Medulla oblongata (tissue), 1 donor: ENCODE measurements at regions not wholly inside any gene's neighbourhood (a gene's known extent, or its start where the extent isn't known, plus 50 kb on each side); places are given as distances from the start of the nearest gene placed in this dataset.

Experiments used
- DNase-seq: peaks from one replicate; pipeline ENCODE4 v3.0.0-alpha.2; 2015; ENCODE audit errors: extremely low spot score

DNA sequence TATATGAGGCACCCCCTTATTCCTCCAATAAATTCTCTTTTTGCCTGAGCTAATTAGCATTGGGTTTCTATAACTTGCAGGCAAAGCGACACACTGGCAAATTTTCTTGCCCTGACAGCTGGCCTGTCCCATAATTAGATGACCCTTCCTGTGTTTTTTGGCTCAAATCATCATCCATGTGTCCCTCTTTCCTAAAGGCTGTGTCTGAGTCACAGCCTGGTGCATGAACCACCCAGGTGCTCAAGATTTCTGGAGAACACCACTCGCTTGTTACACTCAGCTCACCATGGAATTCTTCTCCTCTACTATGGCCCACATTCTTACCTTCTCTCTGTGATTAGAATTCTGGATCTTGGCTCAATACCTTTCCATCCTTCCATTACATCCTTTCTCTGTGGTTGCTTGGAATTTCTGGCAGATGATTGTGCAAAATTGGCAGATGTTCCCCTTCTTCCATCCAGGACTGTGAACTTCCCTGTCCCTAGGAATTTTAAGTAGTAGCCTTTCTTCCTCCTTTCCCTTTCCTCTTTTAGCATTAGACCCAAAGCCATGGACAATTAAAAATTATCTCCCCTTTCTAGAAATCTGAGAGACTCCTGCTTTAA lies 116.0 kb upstream of the ANKRD1 start:
- no peak for DNase-seq

- no peak for DNase-seq
These were observed 118.1 kb upstream of the ANKRD1 start for GRCh38 chr10:91038971-91039370.

GRCh38 chr10:91040343-91040742 lies 119.5 kb upstream of the ANKRD1 start:
- no peak for DNase-seq

DNA sequence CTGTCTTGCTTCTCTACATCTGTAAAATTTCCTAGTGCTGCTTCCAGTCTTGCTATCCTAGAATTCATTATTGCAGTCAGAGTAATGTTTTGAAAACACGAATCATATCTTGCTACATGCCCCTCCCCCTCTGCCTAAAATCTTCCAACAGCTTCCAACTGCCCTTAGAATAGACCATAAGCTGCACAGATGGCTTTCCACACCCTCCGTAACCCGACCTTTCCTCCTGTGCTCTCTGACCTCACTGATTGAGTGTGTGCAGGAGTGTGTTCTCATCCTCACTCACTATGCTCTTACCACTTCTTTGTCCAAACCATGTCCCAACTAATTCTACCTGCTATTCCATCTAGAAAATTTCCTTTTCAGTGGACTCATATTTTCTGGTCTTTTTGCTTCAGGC lies 121.2 kb upstream of the ANKRD1 start:
- DNase-seq = no peak

- peak; percentile 55 for DNase-seq
These were observed 122.5 kb upstream of the ANKRD1 start for GRCh38 chr10:91043173-91043910.

GRCh38 chr10:91046869-91047268 lies 126.0 kb upstream of the ANKRD1 start:
- no peak for DNase-seq

GRCh38 chr10:91048380-91048779 lies 127.5 kb upstream of the ANKRD1 start:
- DNase-seq = no peak

DNA sequence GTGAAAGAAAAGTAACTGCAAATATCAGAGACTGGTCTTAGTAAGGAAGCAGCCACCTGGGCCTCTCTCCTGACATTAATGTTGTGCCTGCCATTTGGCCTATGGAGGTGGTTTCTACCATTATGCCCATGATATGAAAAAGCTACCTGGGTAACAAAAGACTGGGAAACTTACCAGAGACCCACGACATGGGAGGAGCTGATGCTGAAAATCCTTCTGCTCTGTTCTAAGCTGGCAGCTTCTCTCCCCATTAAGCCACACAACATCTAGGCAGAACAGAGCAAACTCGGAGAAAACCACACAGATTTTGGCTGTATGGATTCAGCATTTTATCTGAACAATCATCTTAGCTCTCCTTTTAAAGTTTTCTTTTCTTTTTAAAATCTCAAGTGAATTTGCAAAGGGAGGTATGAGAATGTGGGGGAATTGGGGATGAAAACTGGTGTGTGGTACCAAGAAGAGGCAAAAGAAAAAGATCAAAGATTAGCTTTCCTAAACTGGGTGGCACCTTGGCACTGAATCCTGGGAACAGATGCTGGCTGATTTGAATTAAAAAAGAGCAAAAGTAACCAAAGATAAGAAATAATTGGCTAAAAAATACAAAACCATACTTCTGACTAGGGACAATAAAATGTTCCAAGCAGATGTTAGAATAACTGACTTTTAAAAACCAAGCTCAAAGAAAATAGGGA lies 128.6 kb upstream of the ANKRD1 start:
- DNase-seq = no peak

GRCh38 chr10:91049988-91050360 lies 129.1 kb upstream of the ANKRD1 start:
- no peak for DNase-seq

DNA sequence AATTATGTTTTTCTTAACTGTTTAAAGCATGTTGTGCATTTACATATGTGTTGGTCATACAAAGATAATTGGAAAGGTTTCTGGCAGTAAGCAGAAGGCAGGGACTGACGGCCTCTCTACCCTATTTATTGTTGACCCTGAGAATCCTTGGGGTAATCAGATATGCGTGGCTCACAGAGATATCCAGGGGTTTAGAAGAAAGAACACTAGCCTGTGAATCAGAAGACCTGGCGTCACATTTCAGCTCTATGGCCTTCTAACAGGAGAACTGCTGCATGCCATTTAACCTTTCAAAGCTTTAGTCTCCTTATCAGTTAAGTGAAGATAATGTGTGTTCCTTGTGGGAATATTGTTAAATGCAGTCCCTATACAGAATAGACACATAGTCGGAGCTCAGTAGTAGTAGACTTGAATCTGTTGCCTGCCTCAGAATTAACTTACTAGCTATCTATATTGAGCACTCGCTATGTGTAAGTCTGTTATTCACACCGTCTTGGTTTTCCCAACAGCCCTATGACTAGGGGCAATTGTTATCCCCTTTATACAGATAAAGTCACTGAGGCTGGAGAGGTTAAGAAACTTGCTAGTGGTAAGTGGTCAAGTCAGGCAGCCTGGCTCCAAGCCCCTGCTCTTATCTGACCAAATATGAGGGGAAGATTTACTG lies 129.6 kb upstream of the ANKRD1 start:
- no peak for DNase-seq

DNA sequence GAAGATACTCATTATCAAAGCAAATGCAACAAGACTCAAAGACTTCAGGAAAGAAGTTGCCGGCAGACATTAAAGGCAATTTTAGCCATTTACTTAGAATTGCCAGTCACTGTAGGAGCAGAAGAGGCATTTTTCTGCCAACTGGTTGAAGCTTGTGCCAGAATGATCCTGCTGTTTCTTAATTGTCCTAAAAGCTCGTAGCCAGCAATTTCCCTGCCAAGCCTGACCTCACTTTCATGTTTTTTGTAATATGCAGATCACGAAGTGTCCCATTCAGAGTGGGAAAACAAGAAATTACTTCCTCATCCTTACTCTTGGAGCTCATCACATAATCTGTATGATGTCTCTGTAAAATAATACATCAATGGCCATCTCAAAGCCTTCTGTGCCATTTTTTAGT lies 130.9 kb upstream of the ANKRD1 start:
- DNase-seq = peak; percentile 84

DNA sequence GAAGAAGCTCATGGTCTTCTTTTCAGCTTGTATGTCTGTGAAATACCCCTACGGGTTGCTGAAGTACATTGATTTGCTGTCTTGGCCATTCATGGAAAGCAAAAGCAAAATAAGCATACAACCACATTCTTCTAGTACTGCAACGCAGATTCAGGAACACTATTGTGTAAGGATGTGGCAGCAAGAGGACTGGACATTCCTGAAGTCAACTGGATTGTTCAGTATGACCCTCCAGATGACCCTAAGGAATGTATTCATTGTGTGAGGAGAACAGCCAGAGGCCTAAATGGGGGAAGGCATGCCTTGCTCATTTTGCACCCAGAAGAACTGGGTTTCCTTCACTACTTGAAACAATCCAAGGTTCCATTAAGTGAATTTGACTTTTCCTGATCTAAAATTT lies 133.4 kb upstream of the ANKRD1 start:
- DNase-seq = no peak

DNA sequence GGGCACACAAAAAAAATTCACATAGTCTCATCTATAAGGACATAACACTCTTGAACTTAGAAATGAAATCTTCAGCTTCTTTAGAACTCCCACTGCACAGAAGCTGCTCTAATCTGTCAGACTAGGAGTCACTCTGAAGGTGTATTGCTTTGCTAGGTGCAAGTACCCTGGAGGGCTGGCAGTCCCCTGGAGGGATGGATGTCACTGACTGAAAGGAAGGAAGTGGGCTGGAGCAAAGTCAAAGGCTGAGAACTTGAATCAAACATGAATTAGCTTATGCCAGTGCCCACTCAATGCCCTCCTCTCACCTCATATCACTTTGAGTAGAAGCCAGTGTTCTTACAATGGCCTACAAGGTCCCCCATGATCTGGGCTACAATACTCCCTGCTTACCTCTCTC lies 140.3 kb upstream of the ANKRD1 start:
- DNase-seq = no peak

- DNase-seq = no peak
These were observed 140.7 kb upstream of the ANKRD1 start for GRCh38 chr10:91061608-91062007.

- no peak for DNase-seq
These were observed 141.2 kb upstream of the ANKRD1 start for GRCh38 chr10:91062091-91062490.

- DNase-seq = no peak
These were observed 148.7 kb upstream of the PCGF5 start for GRCh38 chr10:91071786-91072185.

DNA sequence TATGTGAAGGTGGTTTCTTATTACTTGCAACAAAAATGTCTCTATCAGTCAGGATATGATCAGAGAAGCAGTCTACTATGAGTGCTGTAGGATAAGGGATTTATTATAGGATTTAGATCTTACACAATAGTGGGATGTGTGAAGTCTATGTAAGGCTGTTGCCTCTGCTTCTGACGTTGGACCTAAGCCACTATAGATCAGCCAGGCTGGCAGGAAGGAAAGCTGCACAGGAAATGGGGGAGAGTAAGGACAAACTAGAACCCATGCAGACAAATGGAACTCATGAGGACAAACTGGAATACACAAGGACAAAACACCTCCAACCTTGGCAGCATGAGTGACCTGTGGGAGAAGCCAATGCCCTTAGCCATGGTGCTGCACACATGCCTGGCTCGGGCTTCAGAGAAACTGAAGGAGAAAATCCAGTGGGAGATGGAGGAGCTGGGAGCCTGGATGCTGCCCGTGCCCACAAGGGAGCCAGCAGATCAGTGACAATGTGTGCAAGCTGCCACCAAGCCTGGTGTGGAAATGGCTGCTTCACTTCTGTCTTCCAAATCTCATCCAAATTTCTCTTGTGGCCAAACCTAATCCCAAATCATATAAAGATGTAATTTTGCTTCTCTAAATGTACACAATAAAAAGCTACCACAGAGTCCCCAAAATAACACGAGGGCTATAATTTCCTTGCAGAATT lies 147.0 kb upstream of the PCGF5 start:
- no peak for DNase-seq

GRCh38 chr10:91076991-91077548 lies 143.4 kb upstream of the PCGF5 start:
- DNase-seq = no peak

DNA sequence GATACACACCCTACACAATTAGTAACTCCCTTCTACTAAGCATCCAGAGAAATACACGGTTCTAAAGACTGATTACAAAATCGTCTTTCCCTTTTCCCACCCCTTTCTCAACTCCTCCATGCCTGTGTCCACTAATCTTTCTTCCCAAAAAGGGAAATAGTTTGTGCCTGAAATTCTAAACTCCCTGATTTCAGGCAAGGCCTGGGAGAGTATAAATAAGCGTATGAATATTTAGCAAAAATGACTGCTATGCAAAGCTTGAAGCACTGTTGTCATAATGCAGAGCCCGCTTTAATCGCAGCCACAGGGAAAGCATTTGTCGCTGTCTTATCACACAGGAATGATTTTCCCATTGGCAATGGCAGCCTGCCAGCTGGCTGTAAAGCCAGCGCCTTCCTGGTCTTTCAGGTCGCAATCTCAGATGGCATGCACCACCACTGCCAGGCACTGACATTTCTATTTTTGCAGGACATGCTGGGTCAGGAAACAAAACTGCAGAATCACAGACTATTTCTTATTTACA lies 142.9 kb upstream of the PCGF5 start:
- peak; percentile 20 for DNase-seq

DNA sequence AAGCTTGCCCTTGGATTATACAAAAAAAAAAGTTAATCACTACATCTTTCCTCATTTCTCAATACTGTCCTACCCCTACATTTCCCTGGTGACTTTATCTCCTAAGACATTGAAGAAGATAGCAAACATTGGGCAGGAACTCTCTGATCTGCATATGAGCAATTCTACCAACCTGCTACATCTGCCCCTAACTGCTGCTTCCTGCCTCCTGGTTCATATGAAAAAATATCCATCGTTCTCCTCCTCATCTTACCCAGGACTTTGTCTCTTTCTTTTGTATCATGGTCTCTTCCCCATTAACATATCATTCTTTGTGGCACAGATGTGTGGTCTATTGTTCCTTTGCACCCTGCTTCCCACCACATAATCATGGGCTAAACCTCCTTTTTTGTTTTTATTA lies 139.7 kb upstream of the PCGF5 start:
- no peak for DNase-seq

GRCh38 chr10:91082447-91082846 lies 138.0 kb upstream of the PCGF5 start:
- DNase-seq = no peak
